K562 (cell line): ENCODE measurements at regions not wholly inside any gene's neighbourhood (a gene's known extent, or its start where the extent isn't known, plus 50 kb on each side); places are given as distances from the start of the nearest gene placed in this dataset.
A peak's percentile ranks its signal among the peaks of the same experiment; 100 is the strongest.

Experiments
- BMI1 ChIP-seq: fragments of 150-350 bp; IDR thresholded peaks from 2 replicates; pipeline ENCODE4 v1.6.1; 2014; ENCODE audit warnings: low read length
- BRF2 ChIP-seq: IDR thresholded peaks from 3 replicates; pipeline ENCODE4 v1.6.1; 2011; ENCODE audit warnings: borderline replicate concordance, mild to moderate bottlenecking; ENCODE audit not compliant: insufficient read length, insufficient read depth
- CBFB ChIP-seq: sonication (generic); formaldehyde crosslinking; IDR thresholded peaks from 2 replicates; pipeline ENCODE4 v1.4.0; 2020; ENCODE audit warnings: mild to moderate bottlenecking, missing genetic modification reagents
- CHD1 ChIP-seq: fragments of 200-600 bp; sonication (generic); IDR thresholded peaks from one replicate; pipeline ENCODE4 v1.6.1; 2012; ENCODE audit warnings: mild to moderate bottlenecking, moderate library complexity, low read length, inconsistent platforms
- ETV6 ChIP-seq, 3 experiments: fragments of 150-350 bp in 1 of 3; sonication (generic) in 1 of 3; formaldehyde crosslinking in 1 of 3; IDR thresholded peaks; 2 replicates each; pipeline versions ENCODE4 v1.6.1 to v1.8.0; 2014 to 2022; ENCODE audit warnings: borderline replicate concordance in 2 of 3, low read depth in 2 of 3, antibody characterized with exemption in 1 of 3, low read length in 1 of 3, mild to moderate bottlenecking in 1 of 3, missing genetic modification reagents in 1 of 3
- HBP1 ChIP-seq: fragments of 450-650 bp; formaldehyde crosslinking; IDR thresholded peaks from 2 replicates; pipeline ENCODE4 v1.4.0; 2022; ENCODE audit warnings: missing genetic modification characterization
- HIVEP1 ChIP-seq: fragments of 250-450 bp; sonication (Bioruptor Pico); IDR thresholded peaks from 2 replicates; pipeline ENCODE4 v1.4.0; 2020; ENCODE audit warnings: mild to moderate bottlenecking
- MAFG ChIP-seq: fragments of 450-650 bp; conservative IDR thresholded peaks from 2 replicates; pipeline ENCODE4 v1.6.1; 2016; ENCODE audit warnings: missing genetic modification characterization, missing compliant biosample characterization
- MEIS2 ChIP-seq: fragments of 450-650 bp; IDR thresholded peaks from 2 replicates; pipeline ENCODE4 v1.6.1; 2014; ENCODE audit warnings: mild to moderate bottlenecking; ENCODE audit not compliant: partially characterized antibody
- MITF ChIP-seq: IDR thresholded peaks from 2 replicates; pipeline ENCODE4 v1.6.1; 2014; ENCODE audit warnings: antibody characterized with exemption
- MTA2 ChIP-seq: fragments of 450-650 bp; IDR thresholded peaks from 2 replicates; pipeline ENCODE4 v1.6.1; 2016; ENCODE audit warnings: low read depth
- MTF1 ChIP-seq: fragments of 250-450 bp; sonication (Bioruptor Pico); IDR thresholded peaks from 2 replicates; pipeline ENCODE4 v1.9.0; 2021; ENCODE audit warnings: moderate library complexity, mild to moderate bottlenecking, inconsistent platforms, borderline replicate concordance
- MXI1 ChIP-seq: IDR thresholded peaks from 2 replicates; pipeline ENCODE4 v1.6.1; 2011; ENCODE audit warnings: low read depth, mild to moderate bottlenecking, improper control_type of control experiment, low read length
- NFXL1 ChIP-seq: fragments of 450-650 bp; formaldehyde crosslinking; IDR thresholded peaks from 2 replicates; pipeline ENCODE4 v1.4.0; 2021; ENCODE audit warnings: mild to moderate bottlenecking
- RAD51 ChIP-seq: fragments of 450-650 bp; IDR thresholded peaks from 2 replicates; pipeline ENCODE4 v1.7.1; 2016; ENCODE audit warnings: low read depth, mild to moderate bottlenecking, borderline replicate concordance
- SAP30 ChIP-seq: fragments of 200-600 bp; sonication (generic); IDR thresholded peaks from 2 replicates; pipeline ENCODE4 v1.6.1; 2012; ENCODE audit warnings: borderline replicate concordance, low read depth, mild to moderate bottlenecking, moderate library complexity, low read length, control low read depth, inconsistent platforms; ENCODE audit not compliant: insufficient read depth, poor library complexity, severe bottlenecking
- SIN3B ChIP-seq: fragments of 450-650 bp; IDR thresholded peaks from 2 replicates; pipeline ENCODE4 v1.6.1; 2017; ENCODE audit warnings: low read depth, mild to moderate bottlenecking, moderate library complexity
- SMARCB1 ChIP-seq: IDR thresholded peaks from 2 replicates; pipeline ENCODE4 v1.6.1; 2011; ENCODE audit warnings: improper control_type of control experiment, low read depth; ENCODE audit not compliant: insufficient read length
- SMARCE1 ChIP-seq: fragments of 450-650 bp; IDR thresholded peaks from 2 replicates; pipeline ENCODE4 v1.7.1; 2016; ENCODE audit warnings: mild to moderate bottlenecking
- TAF1 ChIP-seq: IDR thresholded peaks from 2 replicates; pipeline ENCODE4 v1.6.1; 2011; ENCODE audit warnings: mild to moderate bottlenecking, low read length, moderate library complexity; ENCODE audit not compliant: insufficient read depth, control insufficient read depth, severe bottlenecking; ENCODE audit errors: extremely low read depth
- U2AF1 ChIP-seq: fragments of 200-400 bp; formaldehyde crosslinking; optimal IDR thresholded peaks from 2 replicates; pipeline ENCODE3; 2017; ENCODE audit warnings: mild to moderate bottlenecking, low read depth, low read length, moderate library complexity
- ZNF668 ChIP-seq: fragments of 250-450 bp; sonication (Bioruptor Pico); IDR thresholded peaks from 2 replicates; pipeline ENCODE4 v1.8.0; 2022; ENCODE audit warnings: mild to moderate bottlenecking, inconsistent platforms
- ZNF764 ChIP-seq: fragments of 250-450 bp; sonication (Bioruptor Pico); IDR thresholded peaks from 2 replicates; pipeline ENCODE4 v1.4.0; 2020; ENCODE audit warnings: low read depth, mild to moderate bottlenecking, moderate library complexity

GRCh38 chr7:46461334-46461777 is 540.3 kb upstream of the IGFBP3 start (continued):
- TF ChIP-seq CBFB (no peak), SIN3B (no peak), CHD1 (no peak), ETV6 (IDR thresholded peaks at IDR 0.05; ENCODE audit: borderline replicate concordance in 1 of 2, low read depth in 2 of 2, low read length in 1 of 2) (no peak), ETV6 (CRISPR knock-in tag; IDR thresholded peaks at IDR 0.05; ENCODE audit: borderline replicate concordance) (no peak), U2AF1 (no peak), SMARCE1 (no peak), ZNF668 (CRISPR knock-in tag) (no peak), MAFG (tag) (no peak), SAP30 (no peak), HIVEP1 (no peak), NFXL1 (peak; percentile 55; the same call in 1 of the 2 replicates), SMARCB1 (no peak), BMI1 (no peak), HBP1 (CRISPR knock-in tag) (no peak), BRF2 (no peak), ZNF764 (no peak), RAD51 (no peak), MXI1 (no peak), MITF (no peak), TAF1 (no peak), MTF1 (CRISPR knock-in tag) (no peak), MTA2 (peak; percentile 19; the same call in 1 of the 2 replicates), MEIS2 (peak; percentile 75)
